Skin epidermis (tissue), 12 donors: ENCODE measurements at regions not wholly inside any gene's neighbourhood (a gene's known extent, or its start where the extent isn't known, plus 50 kb on each side); places are given as distances from the start of the nearest gene placed in this dataset.

Experiments
- H3K27ac ChIP-seq, 21 experiments: fragments of 200-600 bp; sonication (generic) in 11 of 21; one replicate each; pipeline ENCODE4 v1.5.0; 2020; ENCODE audit warnings: mild to moderate bottlenecking in 3 of 21, inconsistent platforms in 2 of 21, moderate library complexity in 2 of 21
- H3K4me3 ChIP-seq, 7 experiments: fragments of 200-600 bp; sonication (generic) in 2 of 7; one replicate each; pipeline ENCODE4 v1.5.0; 2020; ENCODE audit warnings: inconsistent platforms in 2 of 7, mild to moderate bottlenecking in 2 of 7, moderate library complexity in 1 of 7

DNA sequence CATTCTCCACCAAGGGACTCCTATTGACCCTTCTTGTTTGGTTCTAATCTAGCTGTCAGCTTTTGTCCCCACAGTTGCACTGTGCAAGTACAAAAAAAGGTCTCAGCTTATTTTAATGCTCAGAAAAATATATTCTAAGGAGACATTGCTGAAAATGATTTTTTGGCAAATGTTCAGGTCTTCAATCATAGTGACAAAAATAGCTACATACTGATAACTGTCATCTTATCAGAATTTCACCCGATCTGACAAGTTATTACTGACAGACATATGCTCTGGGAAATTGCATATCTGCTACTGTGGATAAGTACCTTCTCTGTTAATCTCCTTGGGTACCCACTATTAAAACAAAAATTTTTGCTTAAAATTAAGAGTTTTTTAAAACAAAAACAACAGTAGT lies 263.6 kb downstream of the FLRT2 start:
- Histone ChIP-seq H3K4me3 (no peak overlapping the region), H3K27ac (no peak overlapping the region)

DNA sequence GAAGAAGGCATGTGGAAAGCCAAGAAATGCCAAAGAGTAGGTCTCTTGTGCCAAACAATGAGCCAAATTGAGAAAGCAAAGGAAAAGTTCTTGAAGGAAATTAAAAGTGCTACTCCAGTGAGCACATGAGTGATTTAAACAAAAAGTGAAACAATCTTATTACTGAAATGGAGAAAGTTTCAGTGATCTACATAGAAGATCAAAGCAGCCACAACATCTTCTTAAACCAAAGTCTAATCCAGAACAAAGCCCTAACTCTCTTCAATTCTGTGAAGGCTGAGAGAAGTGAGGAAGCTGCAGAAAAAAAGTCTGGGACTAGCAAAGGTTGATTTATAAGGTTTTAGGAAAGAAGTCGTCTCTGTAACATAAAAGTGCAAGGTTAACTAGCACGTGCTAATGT lies 259.6 kb downstream of the FLRT2 start:
- Histone ChIP-seq H3K4me3 (no peak overlapping the region), H3K27ac (no peak overlapping the region)

DNA sequence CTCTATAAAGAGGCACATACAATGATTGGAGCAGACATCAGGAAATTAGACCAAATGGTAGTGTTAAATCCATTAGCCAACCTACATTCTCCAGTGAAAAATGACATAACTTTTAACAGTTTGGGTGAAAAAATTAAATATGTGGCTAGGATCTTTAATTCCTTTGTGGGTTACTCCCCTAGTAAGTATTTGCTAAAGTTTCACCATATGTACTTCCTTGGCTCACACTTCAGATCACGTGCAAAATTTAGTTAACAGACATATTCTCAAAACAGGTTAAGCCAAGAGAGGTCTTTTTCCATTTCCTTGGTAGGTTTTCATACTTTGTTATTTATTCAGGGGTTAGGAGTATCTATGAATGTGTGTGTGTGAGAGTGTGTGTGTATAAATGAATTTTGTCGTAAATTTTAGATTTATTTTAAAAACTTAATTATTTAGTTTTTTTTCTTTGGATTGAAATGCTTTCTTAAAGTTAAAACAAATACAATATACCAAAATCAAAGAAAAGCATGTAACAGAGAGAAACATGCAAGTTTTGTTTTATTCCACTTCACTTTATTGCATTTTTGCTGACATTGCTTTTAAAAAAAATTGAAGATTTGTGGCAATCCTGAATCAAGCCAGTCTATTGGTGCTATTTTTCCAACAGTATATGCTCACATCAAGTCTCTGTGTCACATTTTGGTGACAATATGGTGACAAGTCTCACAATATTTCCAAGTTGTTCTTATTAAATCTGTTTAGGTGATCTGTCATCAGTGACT lies 258.7 kb downstream of the FLRT2 start:
- no peak overlapping the region for H3K27ac ChIP-seq

DNA sequence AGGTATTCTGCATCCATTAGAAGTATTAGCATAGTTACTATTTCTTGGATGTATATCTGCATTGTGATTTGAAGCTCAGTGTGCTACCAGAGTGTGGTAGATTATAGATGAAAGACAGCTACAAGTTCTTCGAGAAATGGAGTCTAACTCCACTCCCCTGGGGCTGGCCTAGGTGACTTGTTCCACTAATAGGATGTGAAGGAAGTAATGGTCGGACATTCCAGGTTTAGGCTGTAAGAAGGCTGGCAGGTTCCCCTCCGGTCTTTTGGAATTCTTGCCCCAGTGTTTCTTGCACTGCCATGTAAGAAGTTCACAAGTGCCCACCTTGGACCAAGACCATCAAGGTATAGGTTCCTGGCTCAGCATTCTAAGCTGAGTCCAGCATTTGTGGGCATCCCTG lies 236.4 kb downstream of the FLRT2 start:
- Histone ChIP-seq H3K27ac (no peak overlapping the region), H3K4me3 (no peak overlapping the region)

More for the DNA sequence above, 258.7 kb downstream of the FLRT2 start:
- H3K4me3 ChIP-seq = no peak overlapping the region

DNA sequence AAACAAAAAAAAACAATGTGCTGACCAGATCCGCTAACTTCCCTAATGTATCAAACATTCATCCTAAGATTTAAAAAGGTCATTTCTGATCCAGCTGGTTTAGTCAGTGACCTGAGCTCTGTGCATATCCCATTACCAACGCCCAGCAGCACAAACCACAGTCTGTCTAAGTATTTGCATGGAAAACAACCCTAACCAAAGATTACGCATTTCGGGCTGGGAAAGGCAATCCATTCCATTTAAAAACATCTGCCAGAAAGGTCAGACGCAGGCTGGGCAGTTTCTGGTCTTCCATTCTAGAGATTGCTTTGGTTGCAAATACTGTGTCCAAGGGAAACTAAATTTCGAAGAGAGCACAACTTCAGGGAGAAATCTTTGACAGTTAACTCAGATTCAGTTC lies 234.9 kb downstream of the FLRT2 start:
- no peak overlapping the region for H3K4me3 ChIP-seq
- peak overlapping the region in 1 of 21 experiments; percentile 46 for H3K27ac ChIP-seq

DNA sequence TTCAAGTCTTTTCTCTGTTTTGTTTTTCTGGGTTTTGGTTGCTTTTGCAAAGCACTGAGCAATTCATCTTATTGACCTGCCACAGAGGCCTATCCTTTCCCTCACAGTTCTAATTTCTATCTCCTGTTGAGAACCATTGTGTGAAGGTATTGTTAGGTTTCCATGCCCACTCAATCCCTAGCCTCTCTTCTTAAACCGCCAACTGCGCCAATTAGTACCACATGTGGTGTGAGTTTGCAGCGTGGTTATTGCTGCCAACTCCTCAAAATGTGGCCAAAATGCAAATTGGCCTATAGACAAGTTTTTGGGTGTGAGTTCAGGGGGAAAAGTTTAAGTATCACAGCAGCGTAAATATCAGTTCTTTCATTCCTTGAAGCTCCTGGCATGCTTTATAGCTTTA lies 232.6 kb downstream of the FLRT2 start:
- Histone ChIP-seq H3K27ac (no peak overlapping the region), H3K4me3 (no peak overlapping the region)

DNA sequence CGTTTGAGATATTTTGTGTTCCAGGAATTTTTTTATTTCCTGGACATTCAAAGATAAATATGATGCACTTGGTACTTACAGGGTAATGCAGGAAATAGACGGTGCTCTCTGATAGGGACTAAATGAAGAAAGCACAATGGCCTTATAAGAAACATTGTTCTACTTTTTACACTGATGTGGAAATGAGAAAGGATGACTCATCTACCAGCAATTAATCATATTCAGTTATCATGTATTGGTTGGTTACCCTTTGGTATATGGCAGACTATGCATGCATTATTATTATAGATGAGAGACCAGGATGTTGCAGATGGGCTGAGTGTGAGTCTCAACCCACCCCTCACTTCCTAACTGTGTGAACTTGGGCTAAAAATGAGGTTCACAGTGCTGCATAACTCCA lies 222.2 kb downstream of the FLRT2 start:
- no peak overlapping the region for H3K27ac ChIP-seq

DNA sequence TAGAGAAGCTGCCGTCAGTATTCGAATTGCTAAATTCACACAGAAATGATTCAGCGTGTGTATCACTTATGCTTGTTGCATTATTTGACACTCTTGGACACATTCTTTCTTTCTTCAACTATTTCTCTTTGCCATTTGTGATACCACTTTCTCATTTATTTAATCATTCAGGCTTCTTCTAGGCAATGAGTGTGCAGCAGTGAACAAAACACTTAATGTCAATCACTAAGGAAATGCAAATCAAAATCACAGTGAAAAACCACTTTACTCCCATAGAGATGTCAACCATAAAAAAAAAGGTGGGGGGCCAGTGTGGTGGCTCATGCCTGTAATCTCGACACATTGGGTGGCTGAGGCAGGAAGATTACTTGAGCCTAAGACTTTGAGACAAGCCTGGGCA lies 214.6 kb downstream of the FLRT2 start:
- Histone ChIP-seq H3K27ac (no peak overlapping the region), H3K4me3 (no peak overlapping the region)

More for the DNA sequence above, 222.2 kb downstream of the FLRT2 start:
- no peak overlapping the region for H3K4me3 ChIP-seq

DNA sequence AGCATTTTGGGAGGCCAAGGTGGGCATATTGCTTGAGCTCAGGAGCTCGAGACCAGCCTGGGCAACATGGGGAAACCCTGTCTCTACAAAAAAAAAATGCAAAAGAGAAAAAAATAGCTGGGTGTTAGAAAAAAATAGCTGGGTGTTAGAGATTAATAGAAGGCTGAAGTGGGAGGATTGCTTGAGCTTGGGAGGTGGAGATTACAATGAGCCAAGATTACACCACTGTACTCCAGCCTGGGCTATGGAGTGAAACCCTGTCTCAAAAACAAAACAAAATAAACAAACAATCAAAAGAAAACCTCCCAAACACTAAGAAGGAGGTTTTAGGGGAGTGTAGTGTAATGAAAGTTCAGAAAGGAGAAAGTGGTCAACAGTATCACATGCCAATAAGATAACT lies 202.1 kb downstream of the FLRT2 start:
- Histone ChIP-seq H3K4me3 (no peak overlapping the region), H3K27ac (peak overlapping the region in 1 of 21 experiments; percentile 26)

DNA sequence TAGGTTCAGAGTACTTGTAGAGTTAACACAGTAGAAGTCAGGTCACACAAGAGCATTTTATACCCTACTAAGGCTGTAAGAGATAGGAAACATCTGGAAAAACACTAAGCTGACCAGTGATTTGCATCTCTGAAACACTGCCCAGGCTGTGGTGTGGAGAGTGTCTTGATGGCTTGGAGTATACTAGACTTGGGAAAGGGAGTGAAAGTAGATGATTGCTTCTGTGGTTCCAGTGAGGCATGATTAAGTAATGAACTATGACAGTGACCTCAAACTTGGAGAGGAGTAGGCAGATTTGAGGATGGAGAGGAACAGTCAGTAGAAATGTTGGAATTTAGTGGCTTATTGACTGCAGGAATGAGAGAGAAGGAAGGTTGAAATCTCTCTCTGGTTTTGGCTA lies 201.2 kb downstream of the FLRT2 start:
- no peak overlapping the region for H3K27ac ChIP-seq
- H3K4me3 ChIP-seq = no peak overlapping the region

DNA sequence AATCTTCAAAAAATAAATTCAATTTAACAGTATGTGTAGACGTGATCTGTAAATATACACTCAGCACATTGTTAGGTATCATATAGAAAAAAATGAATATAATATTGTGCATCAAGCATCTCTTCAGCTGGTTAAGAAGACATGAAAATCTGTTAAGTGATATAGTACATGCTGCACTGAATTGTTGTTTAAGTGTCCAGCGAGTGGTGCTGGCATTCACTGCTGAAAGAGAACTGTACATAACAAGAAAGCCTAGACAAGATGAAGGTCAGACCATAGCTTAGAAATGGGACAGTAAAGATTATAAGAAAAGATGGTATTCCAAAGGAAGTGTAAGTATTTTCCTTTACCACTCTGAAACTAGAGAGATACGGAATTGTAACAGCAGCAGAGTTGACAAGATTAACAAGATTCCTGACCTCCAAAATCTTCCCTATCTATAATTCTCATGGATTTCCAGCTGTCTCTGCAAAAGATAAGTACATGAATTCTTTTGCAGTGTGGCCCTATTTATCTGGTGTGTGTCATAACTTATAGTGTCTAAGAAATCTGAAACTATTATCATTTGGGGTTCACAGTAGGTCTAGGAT lies 198.6 kb downstream of the FLRT2 start:
- H3K4me3 ChIP-seq = no peak overlapping the region
- no peak overlapping the region for H3K27ac ChIP-seq

DNA sequence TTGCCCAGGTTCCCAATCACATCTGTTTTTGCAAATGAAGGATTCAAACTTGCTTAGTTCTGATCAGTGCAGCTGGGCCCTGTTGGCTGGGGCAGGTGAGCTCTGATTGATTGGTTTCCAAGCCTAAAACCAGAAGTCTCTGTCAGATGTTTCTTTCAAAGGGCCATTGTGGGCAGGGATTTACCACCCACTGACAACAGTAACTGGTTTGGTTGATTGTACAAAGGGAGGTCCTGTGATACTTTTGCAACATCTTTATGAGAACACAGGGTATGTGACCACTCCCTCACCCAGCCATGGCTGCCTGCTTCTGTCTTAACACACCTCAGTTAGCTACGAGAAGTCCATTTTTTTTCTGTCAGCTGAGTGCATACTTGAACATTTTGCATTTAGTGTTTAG lies 184.1 kb downstream of the FLRT2 start:
- no peak overlapping the region for H3K4me3 ChIP-seq
- H3K27ac ChIP-seq = no peak overlapping the region

DNA sequence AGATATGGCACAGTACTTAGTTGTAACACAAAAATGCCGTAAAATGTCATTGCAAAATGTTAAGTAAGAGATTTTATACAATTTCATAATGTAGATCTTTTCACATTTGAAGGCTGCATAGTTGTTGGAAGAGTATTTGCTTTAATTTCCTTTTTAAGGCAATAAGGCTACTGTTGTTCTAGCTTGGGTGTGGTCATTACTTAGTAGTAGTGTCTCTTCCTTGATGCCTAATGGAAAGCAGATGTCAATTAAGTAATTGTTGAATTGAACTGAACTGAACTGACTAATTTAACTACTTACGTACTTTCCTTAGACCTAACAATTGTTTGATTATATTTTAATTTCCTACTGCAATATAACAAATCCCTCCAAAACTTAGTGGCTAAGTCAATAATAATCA lies 181.7 kb downstream of the FLRT2 start:
- H3K4me3 ChIP-seq = no peak overlapping the region
- H3K27ac ChIP-seq = no peak overlapping the region
